Fibroblast of lung (primary cell): ENCODE measurements at regions not wholly inside any gene's neighbourhood (a gene's known extent, or its start where the extent isn't known, plus 50 kb on each side); places are given as distances from the start of the nearest gene placed in this dataset.

Source experiments
- CTCF ChIP-seq, 2 donors: IDR thresholded peaks in 1 of 2; conservative IDR thresholded peaks in 1 of 2; 1 replicate in 1 of 2; 2 replicates in 1 of 2; pipeline ENCODE4 v1.5.1; 2011 to 2012; ENCODE audit warnings: low read length in 2 of 2, control low read depth in 1 of 2, inconsistent platforms in 1 of 2, low read depth in 1 of 2, mild to moderate bottlenecking in 1 of 2
- EZH2 ChIP-seq: IDR thresholded peaks from 2 replicates; pipeline ENCODE4 v1.5.1; 2012; ENCODE audit warnings: low read length, control low read depth, mild to moderate bottlenecking; ENCODE audit errors: missing control alignments

DNA sequence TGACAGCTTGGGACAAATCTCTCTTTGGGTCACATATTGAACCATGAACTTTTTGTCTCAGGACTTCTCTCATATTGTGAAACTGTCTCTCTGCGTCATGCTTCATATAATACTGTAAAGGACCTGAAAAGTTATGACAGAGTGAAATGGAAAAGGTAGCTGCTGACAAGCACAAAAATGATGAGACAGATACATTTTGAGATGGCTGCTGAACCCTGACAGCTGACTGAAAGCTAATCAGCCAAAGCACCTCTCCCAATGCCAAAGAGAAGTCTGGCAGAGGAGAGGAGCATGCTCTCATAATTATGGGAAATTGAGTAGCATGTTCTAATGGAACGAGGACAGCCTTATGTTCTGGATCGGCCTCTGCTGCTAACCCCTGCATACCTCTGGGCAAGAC, 873.4 kb upstream of the ADGRL3 start:
- TF ChIP-seq CTCF (conservative IDR thresholded peaks at IDR 0.05 in 1 of 2, IDR thresholded peaks at IDR 0.05 in 1 of 2; ENCODE audit: low read depth in 1 of 2, low read length in 2 of 2) (no peak), EZH2 (no peak)
